NCI-H146 (cell line): ENCODE measurements at regions not wholly inside any gene's neighbourhood (a gene's known extent, or its start where the extent isn't known, plus 50 kb on each side); places are given as distances from the start of the nearest gene placed in this dataset.

ENCODE experiments used
- DNase-seq: peaks from one replicate; lab custom pipeline; 2025; lab: John Stamatoyannopoulos, UW

GRCh38 chr1:108082738-108083562, 117.2 kb downstream of the SLC25A24 start:
- DNase-seq, result no peak

GRCh38 chr1:108082001-108082400, 117.0 kb upstream of the VAV3 start:
- DNase-seq, result no peak

- no peak for DNase-seq
These were observed 115.5 kb upstream of the VAV3 start for GRCh38 chr1:108080448-108080847.

GRCh38 chr1:108079440-108080025, 114.6 kb upstream of the VAV3 start:
- DNase-seq, result no peak

GRCh38 chr1:108077991-108078390, 113.0 kb upstream of the VAV3 start:
- no peak for DNase-seq

- no peak for DNase-seq
These were observed 110.1 kb upstream of the VAV3 start for GRCh38 chr1:108075055-108075454.

GRCh38 chr1:108072776-108073175, 107.8 kb upstream of the VAV3 start:
- no peak for DNase-seq

GRCh38 chr1:108072212-108072611, 107.2 kb upstream of the VAV3 start:
- DNase-seq, result no peak

- no peak for DNase-seq
These were observed 106.6 kb upstream of the VAV3 start for GRCh38 chr1:108071601-108072000.

GRCh38 chr1:108070662-108071061, 105.7 kb upstream of the VAV3 start:
- no peak for DNase-seq

GRCh38 chr1:108067884-108068540, 103.0 kb upstream of the VAV3 start:
- DNase-seq, result no peak

- DNase-seq, result no peak
These were observed 101.8 kb upstream of the VAV3 start for GRCh38 chr1:108066808-108067207.

GRCh38 chr1:108064255-108064654, 99.3 kb upstream of the VAV3 start:
- DNase-seq, result no peak

GRCh38 chr1:108063703-108064102, 98.7 kb upstream of the VAV3 start:
- no peak for DNase-seq

GRCh38 chr1:108059945-108060344, 95.0 kb upstream of the VAV3 start:
- no peak for DNase-seq

GRCh38 chr1:108057541-108057940, 92.6 kb upstream of the VAV3 start:
- no peak for DNase-seq

- no peak for DNase-seq
These were observed 91.5 kb upstream of the VAV3 start for GRCh38 chr1:108056436-108056990.

- no peak for DNase-seq
These were observed 90.4 kb upstream of the VAV3 start for GRCh38 chr1:108055387-108055786.

- no peak for DNase-seq
These were observed 89.4 kb upstream of the VAV3 start for GRCh38 chr1:108054396-108054795.

GRCh38 chr1:108053270-108054013, 88.5 kb upstream of the VAV3 start:
- no peak for DNase-seq

- DNase-seq, result peak; percentile 24
These were observed 86.8 kb upstream of the VAV3 start for GRCh38 chr1:108051631-108052377.
